ENCODE measurements at regions not wholly inside any gene's neighbourhood (a gene's known extent, or its start where the extent isn't known, plus 50 kb on each side); places are given as distances from the start of the nearest gene placed in this dataset.

DNA sequence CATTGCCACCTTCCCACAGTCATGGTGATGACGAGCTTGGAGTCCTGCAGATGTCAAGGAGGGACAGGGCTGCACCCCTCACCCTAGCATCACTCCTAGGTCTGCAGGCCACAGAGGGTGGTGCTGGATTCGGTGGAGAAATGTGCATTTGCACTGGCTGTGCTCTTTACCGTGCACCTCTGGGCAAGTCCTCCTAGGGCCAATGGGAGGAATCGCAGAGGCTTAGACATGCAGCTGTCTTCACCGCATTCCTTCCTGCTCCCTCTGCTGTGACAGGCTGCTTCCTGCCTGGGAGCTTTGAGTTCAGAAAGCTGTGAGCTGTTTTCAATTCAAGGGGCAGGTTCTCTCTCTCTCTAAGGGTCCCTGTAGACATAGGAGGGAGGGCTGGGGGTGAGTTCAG is 85.1 kb downstream of the EDN3 start:
- no peak for TF ChIP-seq GATA2 (IDR thresholded peaks at IDR 0.05; ENCODE audit: low read depth, low read length)
- no peak for TF ChIP-seq GATA3 (IDR thresholded peaks at IDR 0.05; ENCODE audit: low read depth, low read length)

All from SH-SY5Y (cell line).